ENCODE measurements at regions not wholly inside any gene's neighbourhood (a gene's known extent, or its start where the extent isn't known, plus 50 kb on each side); places are given as distances from the start of the nearest gene placed in this dataset.
"Not testable (repeated sequence)": the region's sequence is repeated elsewhere in the genome, so short reads cannot be mapped to it uniquely, and the experiment has no call there.

GRCh38 chr13:67390462-67391086 lies 160.4 kb upstream of the PCDH9 start:
- H2AFZ ChIP-seq (ENCODE audit: low read depth, low read length), result no peak overlapping the region
- no peaks in the 10 kb centered on the region for H3K4me1 ChIP-seq (ENCODE audit: insufficient read depth, low read length)
- H3K9me3 ChIP-seq (ENCODE audit: low read length), result no peaks in the 10 kb centered on the region
- H3K4me3 ChIP-seq (ENCODE audit: low read length), result no peak overlapping the region
- no peaks in the 10 kb centered on the region for H3K36me3 ChIP-seq (ENCODE audit: insufficient read depth, low read length)
- H3K27me3 ChIP-seq (ENCODE audit: insufficient read depth, low read length), result no peaks in the 10 kb centered on the region

- Histone ChIP-seq H3K27me3 (ENCODE audit: insufficient read depth, low read length) (no peaks in the 10 kb centered on the region), H3K36me3 (ENCODE audit: insufficient read depth, low read length) (no peaks in the 10 kb centered on the region), H3K9me3 (ENCODE audit: low read length) (no peaks in the 10 kb centered on the region), H3K4me1 (ENCODE audit: insufficient read depth, low read length) (no peaks in the 10 kb centered on the region), H3K4me3 (ENCODE audit: low read length) (no peak overlapping the region), H2AFZ (ENCODE audit: low read depth, low read length) (no peak overlapping the region)
Measured at GRCh38 chr13:67389171-67389570, 159.0 kb upstream of the PCDH9 start.

GRCh38 chr13:67383109-67383757 lies 153.1 kb upstream of the PCDH9 start:
- H3K4me1 ChIP-seq (ENCODE audit: insufficient read depth, low read length); H2AFZ ChIP-seq (ENCODE audit: low read depth, low read length); H3K4me3 ChIP-seq (ENCODE audit: low read length); H3K27me3 ChIP-seq (ENCODE audit: insufficient read depth, low read length); H3K9me3 ChIP-seq (ENCODE audit: low read length); H3K36me3 ChIP-seq (ENCODE audit: insufficient read depth, low read length): not testable (repeated sequence)

GRCh38 chr13:67377919-67378318 lies 147.8 kb upstream of the PCDH9 start:
- Histone ChIP-seq H3K9me3 (ENCODE audit: low read length) (no peaks in the 10 kb centered on the region), H3K36me3 (ENCODE audit: insufficient read depth, low read length) (no peaks in the 10 kb centered on the region)

GRCh38 chr13:67374391-67374790 lies 144.3 kb upstream of the PCDH9 start:
- H3K4me1 ChIP-seq (ENCODE audit: insufficient read depth, low read length), result peaks cover 8% of the 10 kb centered on the region
- no peaks in the 10 kb centered on the region for H3K27me3 ChIP-seq (ENCODE audit: insufficient read depth, low read length)
- no peak overlapping the region for H3K4me3 ChIP-seq (ENCODE audit: low read length)
- no peak overlapping the region for H2AFZ ChIP-seq (ENCODE audit: low read depth, low read length)
- no peaks in the 10 kb centered on the region for H3K9me3 ChIP-seq (ENCODE audit: low read length)
- H3K36me3 ChIP-seq (ENCODE audit: insufficient read depth, low read length), result no peaks in the 10 kb centered on the region

More at GRCh38 chr13:67377919-67378318, 147.8 kb upstream of the PCDH9 start:
- Histone ChIP-seq H3K4me3 (ENCODE audit: low read length) (no peak overlapping the region), H3K27me3 (ENCODE audit: insufficient read depth, low read length) (no peaks in the 10 kb centered on the region), H3K4me1 (ENCODE audit: insufficient read depth, low read length) (peaks cover 2% of the 10 kb centered on the region), H2AFZ (ENCODE audit: low read depth, low read length) (no peak overlapping the region)

GRCh38 chr13:67372868-67373464 lies 142.8 kb upstream of the PCDH9 start:
- Histone ChIP-seq H3K36me3 (ENCODE audit: insufficient read depth, low read length) (no peaks in the 10 kb centered on the region), H3K27me3 (ENCODE audit: insufficient read depth, low read length) (no peaks in the 10 kb centered on the region), H3K4me3 (ENCODE audit: low read length) (no peak overlapping the region), H3K9me3 (ENCODE audit: low read length) (no peaks in the 10 kb centered on the region), H2AFZ (ENCODE audit: low read depth, low read length) (peak overlapping the region; percentile 67), H3K4me1 (ENCODE audit: insufficient read depth, low read length) (peaks cover 11% of the 10 kb centered on the region)

GRCh38 chr13:67369895-67370660 lies 139.9 kb upstream of the PCDH9 start:
- H2AFZ ChIP-seq (ENCODE audit: low read depth, low read length), result no peak overlapping the region

GRCh38 chr13:67367399-67367798 lies 137.3 kb upstream of the PCDH9 start:
- H3K9me3 ChIP-seq (ENCODE audit: low read length), result no peaks in the 10 kb centered on the region
- H3K27me3 ChIP-seq (ENCODE audit: insufficient read depth, low read length), result no peaks in the 10 kb centered on the region
- H3K4me3 ChIP-seq (ENCODE audit: low read length), result no peak overlapping the region
- no peak overlapping the region for H2AFZ ChIP-seq (ENCODE audit: low read depth, low read length)
- H3K4me1 ChIP-seq (ENCODE audit: insufficient read depth, low read length), result peaks cover 8% of the 10 kb centered on the region
- H3K36me3 ChIP-seq (ENCODE audit: insufficient read depth, low read length), result no peaks in the 10 kb centered on the region

More at GRCh38 chr13:67369895-67370660, 139.9 kb upstream of the PCDH9 start:
- Histone ChIP-seq H3K4me3 (ENCODE audit: low read length) (no peak overlapping the region), H3K9me3 (ENCODE audit: low read length) (no peaks in the 10 kb centered on the region), H3K4me1 (ENCODE audit: insufficient read depth, low read length) (peaks cover 15% of the 10 kb centered on the region), H3K27me3 (ENCODE audit: insufficient read depth, low read length) (no peaks in the 10 kb centered on the region), H3K36me3 (ENCODE audit: insufficient read depth, low read length) (no peaks in the 10 kb centered on the region)

GRCh38 chr13:67366533-67366932 lies 136.4 kb upstream of the PCDH9 start:
- Histone ChIP-seq H3K9me3 (ENCODE audit: low read length) (no peaks in the 10 kb centered on the region), H2AFZ (ENCODE audit: low read depth, low read length) (no peak overlapping the region), H3K4me3 (ENCODE audit: low read length) (no peak overlapping the region), H3K36me3 (ENCODE audit: insufficient read depth, low read length) (no peaks in the 10 kb centered on the region), H3K27me3 (ENCODE audit: insufficient read depth, low read length) (no peaks in the 10 kb centered on the region), H3K4me1 (ENCODE audit: insufficient read depth, low read length) (peaks cover 7% of the 10 kb centered on the region)

GRCh38 chr13:67355812-67356476 lies 125.8 kb upstream of the PCDH9 start:
- no peaks in the 10 kb centered on the region for H3K36me3 ChIP-seq (ENCODE audit: insufficient read depth, low read length)
- H3K4me1 ChIP-seq (ENCODE audit: insufficient read depth, low read length), result peaks cover 3% of the 10 kb centered on the region
- H2AFZ ChIP-seq (ENCODE audit: low read depth, low read length), result peak overlapping the region; percentile 28
- H3K4me3 ChIP-seq (ENCODE audit: low read length), result no peak overlapping the region
- H3K9me3 ChIP-seq (ENCODE audit: low read length), result no peaks in the 10 kb centered on the region
- no peaks in the 10 kb centered on the region for H3K27me3 ChIP-seq (ENCODE audit: insufficient read depth, low read length)

- no peak overlapping the region for H3K4me3 ChIP-seq (ENCODE audit: low read length)
- H3K36me3 ChIP-seq (ENCODE audit: insufficient read depth, low read length), result no peaks in the 10 kb centered on the region
- no peaks in the 10 kb centered on the region for H3K27me3 ChIP-seq (ENCODE audit: insufficient read depth, low read length)
- H3K9me3 ChIP-seq (ENCODE audit: low read length), result no peaks in the 10 kb centered on the region
- H3K4me1 ChIP-seq (ENCODE audit: insufficient read depth, low read length), result peaks cover 3% of the 10 kb centered on the region
- H2AFZ ChIP-seq (ENCODE audit: low read depth, low read length), result no peak overlapping the region
Measured at GRCh38 chr13:67353941-67354340, 123.8 kb upstream of the PCDH9 start.

GRCh38 chr13:67353031-67353430 lies 122.9 kb upstream of the PCDH9 start:
- Histone ChIP-seq H3K36me3 (ENCODE audit: insufficient read depth, low read length) (no peaks in the 10 kb centered on the region), H3K4me3 (ENCODE audit: low read length) (no peak overlapping the region), H3K4me1 (ENCODE audit: insufficient read depth, low read length) (peaks cover 3% of the 10 kb centered on the region), H2AFZ (ENCODE audit: low read depth, low read length) (no peak overlapping the region), H3K27me3 (ENCODE audit: insufficient read depth, low read length) (no peaks in the 10 kb centered on the region), H3K9me3 (ENCODE audit: low read length) (no peaks in the 10 kb centered on the region)

- H3K9me3 ChIP-seq (ENCODE audit: low read length), result no peaks in the 10 kb centered on the region
- H3K36me3 ChIP-seq (ENCODE audit: insufficient read depth, low read length), result no peaks in the 10 kb centered on the region
- H2AFZ ChIP-seq (ENCODE audit: low read depth, low read length), result no peak overlapping the region
- no peak overlapping the region for H3K4me3 ChIP-seq (ENCODE audit: low read length)
- no peaks in the 10 kb centered on the region for H3K27me3 ChIP-seq (ENCODE audit: insufficient read depth, low read length)
- peaks cover 3% of the 10 kb centered on the region for H3K4me1 ChIP-seq (ENCODE audit: insufficient read depth, low read length)
Measured at GRCh38 chr13:67351909-67352308, 121.8 kb upstream of the PCDH9 start.

Data from neuron (in vitro differentiated cells).